ENCODE measurements at regions not wholly inside any gene's neighbourhood (a gene's known extent, or its start where the extent isn't known, plus 50 kb on each side); places are given as distances from the start of the nearest gene placed in this dataset.
"Not testable (repeated sequence)": the region's sequence is repeated elsewhere in the genome, so short reads cannot be mapped to it uniquely, and the experiment has no call there.

DNA sequence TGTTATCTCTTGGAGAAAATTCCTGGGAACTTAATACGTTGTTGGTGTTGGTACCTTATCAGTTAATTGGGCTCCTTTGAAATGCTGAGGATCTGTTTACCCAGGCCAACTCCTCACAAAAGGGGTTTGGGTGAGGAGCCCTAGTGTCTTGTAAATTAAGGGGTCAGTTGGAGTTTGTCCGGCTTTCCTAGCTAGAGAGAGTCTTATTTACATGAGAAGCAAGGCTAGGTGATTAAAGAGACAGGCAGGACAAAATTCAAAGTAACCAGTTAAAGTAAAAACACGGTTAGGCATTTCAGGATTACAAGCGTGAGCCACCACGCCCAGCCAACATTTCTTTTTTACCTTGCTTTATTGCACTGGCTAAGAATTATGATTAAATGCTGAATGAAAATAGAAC, 1178.9 kb upstream of the CRIM1 start:
- H3K36me3 Mint-ChIP-seq (ENCODE audit: low read depth); POLR2A ChIA-PET; H3K4me1 Mint-ChIP-seq (ENCODE audit: low read depth); H3K4me3 Mint-ChIP-seq; ATAC-seq; DNase-seq; H3K27ac Mint-ChIP-seq; H3K27me3 Mint-ChIP-seq (ENCODE audit: low read depth); H3K9me3 Mint-ChIP-seq (ENCODE audit: insufficient read depth); CTCF ChIA-PET: not testable (repeated sequence)

DNA sequence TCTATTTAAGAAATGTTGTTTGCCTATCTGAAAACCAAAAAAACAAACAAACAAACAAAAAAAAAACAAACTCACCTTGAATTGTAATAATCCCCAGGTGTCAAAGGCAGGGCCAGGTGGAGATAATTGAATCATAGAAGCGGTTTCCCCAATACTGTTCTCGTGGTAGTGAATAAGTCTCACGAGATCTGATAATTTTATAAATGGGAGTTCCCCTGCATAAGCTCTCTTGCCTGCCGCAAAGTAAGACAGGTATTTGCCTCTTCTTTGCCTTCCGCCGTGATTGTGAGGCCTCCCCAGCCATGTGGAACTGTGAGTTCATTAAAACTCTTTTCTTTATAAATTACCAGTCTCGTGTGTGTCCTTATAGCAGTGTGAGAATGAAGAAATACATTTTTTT, 1180.7 kb upstream of the CRIM1 start:
- Mint-ChIP-seq H3K4me3 (no peak overlapping the region), H3K27me3 (ENCODE audit: low read depth) (no peaks in the 10 kb centered on the region), H3K36me3 (ENCODE audit: low read depth) (no peaks in the 10 kb centered on the region), H3K9me3 (ENCODE audit: insufficient read depth) (peaks cover 4% of the 10 kb centered on the region), H3K27ac (no peak overlapping the region), H3K4me1 (ENCODE audit: low read depth) (no peaks in the 10 kb centered on the region)
- ChIA-PET CTCF (no interaction called here), POLR2A (no interaction called here)
- ATAC-seq (no peak), DNase-seq (no peak)

DNA sequence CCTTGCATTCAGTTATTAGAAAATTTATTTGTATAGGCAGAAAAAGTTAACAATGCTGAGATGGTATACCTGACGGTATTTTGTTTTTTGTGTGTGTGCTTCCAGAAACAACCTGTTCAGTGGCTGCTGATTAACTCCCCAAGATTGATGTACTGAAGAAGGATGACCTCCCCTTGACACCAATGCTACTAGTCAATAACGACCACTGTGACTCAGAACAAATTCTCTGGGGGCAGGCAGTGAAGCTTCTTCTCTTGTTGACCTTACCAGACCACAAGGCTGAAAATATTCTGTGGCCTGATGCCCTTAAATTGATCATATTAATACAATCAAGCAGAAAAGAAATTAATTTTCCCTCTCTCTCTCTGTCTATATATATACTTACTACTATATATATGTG, 1182.9 kb upstream of the CRIM1 start:
- H3K4me3 Mint-ChIP-seq = no peak overlapping the region
- H3K27me3 Mint-ChIP-seq (ENCODE audit: low read depth) = no peaks in the 10 kb centered on the region
- ATAC-seq (no peak), DNase-seq (no peak)
- ChIA-PET POLR2A (no interaction called here), CTCF (no interaction called here)
- H3K36me3 Mint-ChIP-seq (ENCODE audit: low read depth) = no peaks in the 10 kb centered on the region
- H3K27ac Mint-ChIP-seq = no peak overlapping the region
- no peaks in the 10 kb centered on the region for H3K4me1 Mint-ChIP-seq (ENCODE audit: low read depth)
- H3K9me3 Mint-ChIP-seq (ENCODE audit: insufficient read depth) = peaks cover 4% of the 10 kb centered on the region

DNA sequence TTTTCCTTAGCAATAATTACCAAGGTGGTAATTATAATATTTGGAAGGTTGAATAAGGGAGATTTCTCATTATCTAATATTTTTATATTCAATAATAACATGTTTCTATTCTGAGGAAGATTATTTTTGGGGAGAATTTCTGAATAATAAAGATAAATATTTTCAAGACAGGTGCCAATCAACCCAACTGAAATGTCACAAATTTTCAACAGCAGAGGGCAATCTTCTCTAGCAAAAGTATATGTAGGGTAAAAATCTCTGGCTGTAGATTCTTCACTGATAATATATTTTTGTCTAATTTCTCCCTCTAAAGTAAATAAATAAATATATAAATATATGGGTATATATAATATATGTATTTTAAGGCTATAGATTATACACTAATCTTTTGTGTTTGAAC, 1187.2 kb upstream of the CRIM1 start:
- Mint-ChIP-seq H3K4me3 (no peak overlapping the region), H3K4me1 (ENCODE audit: low read depth) (no peaks in the 10 kb centered on the region), H3K27ac (no peak overlapping the region), H3K36me3 (ENCODE audit: low read depth) (no peaks in the 10 kb centered on the region), H3K9me3 (ENCODE audit: insufficient read depth) (no peaks in the 10 kb centered on the region), H3K27me3 (ENCODE audit: low read depth) (no peaks in the 10 kb centered on the region)
- ChIA-PET POLR2A (no interaction called here), CTCF (no interaction called here)
- ATAC-seq (no peak), DNase-seq (no peak)

DNA sequence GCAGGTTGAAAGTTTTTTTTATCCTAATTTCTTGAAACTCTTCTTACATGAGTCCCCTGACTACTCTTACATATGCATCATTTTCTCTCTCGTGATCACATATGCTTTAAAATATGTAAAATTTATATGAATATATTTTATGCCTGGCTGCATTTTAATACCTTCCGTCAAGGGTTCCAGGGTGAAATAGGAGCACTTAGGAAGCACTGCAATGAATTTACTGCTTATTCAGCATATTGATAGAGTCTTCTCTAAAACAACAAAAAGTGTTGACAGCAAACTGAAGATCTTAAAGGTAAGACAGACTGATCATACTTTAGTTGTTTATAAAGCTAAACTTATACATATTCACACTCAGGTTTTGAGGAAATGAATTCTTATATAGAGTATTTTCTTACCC, 1191.6 kb upstream of the CRIM1 start:
- Mint-ChIP-seq H3K27me3 (ENCODE audit: low read depth) (no peaks in the 10 kb centered on the region), H3K4me3 (no peak overlapping the region), H3K9me3 (ENCODE audit: insufficient read depth) (no peaks in the 10 kb centered on the region), H3K36me3 (ENCODE audit: low read depth) (no peaks in the 10 kb centered on the region), H3K4me1 (ENCODE audit: low read depth) (no peaks in the 10 kb centered on the region), H3K27ac (no peak overlapping the region)
- DNase-seq = no peak
- ChIA-PET POLR2A (no interaction called here), CTCF (no interaction called here)
- ATAC-seq = no peak

DNA sequence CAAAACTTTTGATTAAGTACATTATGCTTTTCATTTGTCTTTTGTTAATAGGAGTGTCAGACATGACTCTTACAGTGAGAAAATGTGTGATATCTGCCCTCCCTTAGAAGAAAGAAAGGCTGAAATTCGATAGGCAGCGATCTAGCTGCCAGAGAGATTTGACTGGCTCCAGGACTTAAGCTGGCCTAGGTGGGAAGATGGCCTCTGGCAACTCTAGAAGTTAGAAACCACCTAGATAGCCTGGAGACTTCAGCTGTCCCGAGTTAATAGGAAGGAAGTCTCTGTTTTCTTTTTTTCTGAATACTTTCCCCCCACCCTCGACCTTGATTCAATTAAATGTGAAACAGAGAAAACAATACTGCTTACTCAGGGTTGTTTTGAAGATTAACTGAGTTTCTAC, 1194.7 kb upstream of the CRIM1 start:
- no peaks in the 10 kb centered on the region for H3K4me1 Mint-ChIP-seq (ENCODE audit: low read depth)
- no peak for ATAC-seq
- H3K27me3 Mint-ChIP-seq (ENCODE audit: low read depth) = no peaks in the 10 kb centered on the region
- peaks cover 4% of the 10 kb centered on the region for H3K9me3 Mint-ChIP-seq (ENCODE audit: insufficient read depth)
- ChIA-PET CTCF (no interaction called here), POLR2A (no interaction called here)
- no peak overlapping the region for H3K27ac Mint-ChIP-seq
- no peaks in the 10 kb centered on the region for H3K36me3 Mint-ChIP-seq (ENCODE audit: low read depth)
- DNase-seq = no peak
- H3K4me3 Mint-ChIP-seq = no peak overlapping the region

DNA sequence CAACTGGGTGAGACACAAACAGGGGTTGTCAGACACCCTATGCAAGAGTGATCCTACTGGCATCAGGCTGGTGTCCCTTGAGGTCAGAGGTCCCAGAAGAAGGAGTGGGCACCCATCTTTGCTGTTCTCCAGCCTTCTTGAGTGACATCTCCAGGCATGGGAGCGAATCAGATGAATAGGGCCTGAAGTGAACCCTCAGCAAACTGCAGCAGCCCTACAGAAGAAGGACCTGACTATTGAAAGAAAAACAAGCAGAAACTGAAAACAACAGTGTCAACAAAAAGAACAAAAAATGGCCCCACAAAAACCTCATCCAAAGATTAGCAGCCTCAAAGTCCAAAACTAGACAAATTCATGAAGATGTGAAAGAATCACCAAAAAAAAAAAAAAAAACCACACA, 1229.7 kb upstream of the CRIM1 start:
- CTCF ChIA-PET = no interaction called here
- ATAC-seq = no peak
- Mint-ChIP-seq H3K27ac (no peak overlapping the region), H3K4me3 (no peak overlapping the region), H3K27me3 (ENCODE audit: low read depth) (no peaks in the 10 kb centered on the region), H3K36me3 (ENCODE audit: low read depth) (no peaks in the 10 kb centered on the region), H3K4me1 (ENCODE audit: low read depth) (no peaks in the 10 kb centered on the region), H3K9me3 (ENCODE audit: insufficient read depth) (peaks cover 4% of the 10 kb centered on the region)
- DNase-seq = no peak
- POLR2A ChIA-PET = no interaction called here

DNA sequence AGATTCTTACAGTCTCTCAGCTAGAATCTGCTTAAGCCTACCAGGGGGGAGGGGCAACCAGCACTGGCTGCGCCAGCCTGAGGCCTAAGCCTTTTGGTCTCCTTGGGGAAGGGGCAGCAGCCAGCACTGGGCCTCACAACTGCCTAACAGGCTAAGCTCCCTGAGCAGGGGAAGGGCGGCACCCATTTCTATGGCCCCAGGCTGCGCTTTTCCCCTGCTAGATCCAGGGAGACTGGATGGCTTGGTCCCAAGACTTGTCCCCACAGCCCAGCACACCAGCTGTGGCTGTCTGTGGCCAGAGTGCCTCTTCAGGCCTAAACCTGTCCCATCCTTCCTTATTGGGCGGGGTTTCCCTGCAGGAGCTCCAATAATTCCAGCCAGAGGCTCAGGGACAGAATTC, 1230.3 kb upstream of the CRIM1 start:
- no peaks in the 10 kb centered on the region for H3K9me3 Mint-ChIP-seq (ENCODE audit: insufficient read depth)
- POLR2A ChIA-PET = no interaction called here

DNA sequence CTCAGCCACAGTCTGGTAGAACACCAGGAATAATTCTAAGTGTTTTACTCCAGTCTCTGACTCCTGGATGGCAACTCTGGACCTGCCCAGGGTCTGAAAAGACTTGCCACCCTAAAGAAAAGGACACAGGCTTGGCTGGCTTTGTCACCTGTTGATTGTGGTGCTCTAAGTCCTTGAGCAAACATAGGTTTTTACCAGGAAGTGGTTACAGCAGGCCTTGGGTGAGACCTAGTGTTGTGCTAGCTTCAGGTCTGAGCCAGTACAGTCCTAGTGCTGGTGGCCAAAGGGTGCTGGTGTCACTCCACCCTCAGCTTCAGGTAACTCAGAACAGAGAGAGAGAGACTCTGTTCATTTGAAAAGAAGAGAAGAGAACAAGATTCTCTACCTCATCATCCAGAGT, 1239.4 kb upstream of the CRIM1 start:
- ChIA-PET CTCF (no interaction called here), POLR2A (no interaction called here)
- Mint-ChIP-seq H3K27ac (no peak overlapping the region), H3K27me3 (ENCODE audit: low read depth) (no peaks in the 10 kb centered on the region), H3K36me3 (ENCODE audit: low read depth) (no peaks in the 10 kb centered on the region), H3K9me3 (ENCODE audit: insufficient read depth) (peaks cover 9% of the 10 kb centered on the region), H3K4me3 (no peak overlapping the region), H3K4me1 (ENCODE audit: low read depth) (no peaks in the 10 kb centered on the region)
- ATAC-seq = no peak
- no peak for DNase-seq

More for the DNA sequence above, 1230.3 kb upstream of the CRIM1 start:
- no peaks in the 10 kb centered on the region for H3K27me3 Mint-ChIP-seq (ENCODE audit: low read depth)
- H3K36me3 Mint-ChIP-seq (ENCODE audit: low read depth) = no peaks in the 10 kb centered on the region
- ATAC-seq (no peak), DNase-seq (no peak)
- no peaks in the 10 kb centered on the region for H3K4me1 Mint-ChIP-seq (ENCODE audit: low read depth)
- no peak overlapping the region for H3K4me3 Mint-ChIP-seq
- CTCF ChIA-PET = no interaction called here
- no peak overlapping the region for H3K27ac Mint-ChIP-seq

DNA sequence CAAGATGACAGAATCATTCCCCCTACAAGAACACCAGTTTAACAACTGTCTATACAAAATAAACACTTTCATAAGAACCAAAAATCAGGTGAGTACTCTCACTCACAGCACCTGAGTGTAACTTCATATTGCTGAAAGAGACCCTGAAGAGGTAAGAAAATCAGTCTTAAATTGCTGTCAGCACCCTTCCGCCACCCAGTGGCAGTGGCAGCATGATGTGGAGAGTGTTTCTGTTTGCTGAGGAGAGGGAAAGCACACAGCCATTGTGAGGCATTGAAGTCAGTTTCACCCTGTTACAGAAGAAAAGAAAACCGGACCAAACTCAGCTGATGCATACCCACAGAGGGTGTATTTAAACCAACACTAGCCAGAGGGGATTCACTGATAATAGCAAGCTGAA, 1240.8 kb upstream of the CRIM1 start:
- Mint-ChIP-seq H3K4me1 (ENCODE audit: low read depth) (no peaks in the 10 kb centered on the region), H3K36me3 (ENCODE audit: low read depth) (no peaks in the 10 kb centered on the region), H3K4me3 (no peak overlapping the region), H3K27me3 (ENCODE audit: low read depth) (no peaks in the 10 kb centered on the region), H3K9me3 (ENCODE audit: insufficient read depth) (peaks cover 9% of the 10 kb centered on the region), H3K27ac (no peak overlapping the region)
- ChIA-PET CTCF (no interaction called here), POLR2A (no interaction called here)
- no peak for DNase-seq
- ATAC-seq = no peak

DNA sequence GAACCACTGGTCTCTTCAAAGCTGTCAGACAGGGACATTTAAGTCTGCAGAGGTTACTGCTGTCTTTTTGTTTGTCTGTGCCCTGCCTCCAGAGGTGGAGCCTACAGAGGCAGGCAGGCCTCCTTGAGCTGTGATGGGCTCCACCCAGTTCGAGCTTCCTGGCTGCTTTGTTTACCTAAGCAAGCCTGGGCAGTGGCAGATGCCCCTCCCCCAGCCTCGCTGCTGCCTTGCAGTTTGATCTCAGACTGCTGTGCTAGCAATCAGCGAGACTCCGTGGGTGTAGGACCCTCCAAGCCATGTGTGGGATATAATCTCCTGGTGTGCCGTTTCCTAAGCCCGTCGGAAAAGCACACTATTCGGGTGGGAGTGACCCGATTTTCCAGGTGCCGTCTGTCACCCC, 1243.2 kb upstream of the CRIM1 start:
- H3K36me3 Mint-ChIP-seq (ENCODE audit: low read depth); ATAC-seq; H3K27me3 Mint-ChIP-seq (ENCODE audit: low read depth); CTCF ChIA-PET; POLR2A ChIA-PET; H3K9me3 Mint-ChIP-seq (ENCODE audit: insufficient read depth); H3K27ac Mint-ChIP-seq; DNase-seq; H3K4me1 Mint-ChIP-seq (ENCODE audit: low read depth); H3K4me3 Mint-ChIP-seq: not testable (repeated sequence)

DNA sequence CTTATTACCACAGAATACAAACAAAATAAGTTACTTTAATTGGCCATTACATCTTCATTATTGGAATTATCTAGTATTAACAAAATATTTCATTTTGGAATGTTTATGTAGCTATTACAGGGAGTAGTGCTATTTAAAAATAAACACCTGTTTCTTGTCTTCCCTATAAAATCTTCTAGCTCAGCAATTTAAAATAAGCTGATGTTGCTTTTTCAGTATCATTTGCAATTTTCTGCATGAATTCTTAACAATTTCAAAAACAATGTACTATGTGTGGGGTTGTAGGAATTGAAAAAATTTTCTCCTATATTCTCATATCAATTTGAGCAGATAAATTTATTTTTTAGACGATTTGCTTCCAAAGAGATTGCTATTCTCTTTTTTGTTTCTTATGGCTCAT, 1251.3 kb upstream of the CRIM1 start:
- Mint-ChIP-seq H3K27me3 (ENCODE audit: low read depth) (no peaks in the 10 kb centered on the region), H3K4me3 (no peak overlapping the region), H3K36me3 (ENCODE audit: low read depth) (no peaks in the 10 kb centered on the region), H3K9me3 (ENCODE audit: insufficient read depth) (peaks cover 8% of the 10 kb centered on the region), H3K27ac (no peak overlapping the region), H3K4me1 (ENCODE audit: low read depth) (no peaks in the 10 kb centered on the region)
- POLR2A ChIA-PET = no interaction called here
- DNase-seq (no peak), ATAC-seq (no peak)
- CTCF ChIA-PET = no interaction called here

DNA sequence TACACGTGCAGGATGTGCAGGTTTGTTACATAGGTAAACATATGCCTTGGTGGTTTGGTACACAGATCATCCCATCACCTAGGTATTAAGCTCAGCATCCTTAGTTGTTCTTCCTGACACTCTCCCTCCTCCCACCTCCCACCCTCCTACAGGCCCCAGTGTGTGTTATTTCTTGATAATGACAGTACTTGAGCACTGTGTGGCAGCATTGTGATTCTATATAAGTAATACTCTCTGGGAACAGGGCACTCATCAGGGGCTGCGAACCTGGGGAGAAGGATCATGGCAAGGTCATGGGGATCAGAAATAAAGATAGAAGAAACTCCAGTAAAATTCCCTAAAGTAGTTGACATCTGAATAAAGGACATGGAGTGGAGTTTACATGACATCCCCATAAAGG, 1256.2 kb upstream of the CRIM1 start:
- H3K9me3 Mint-ChIP-seq (ENCODE audit: insufficient read depth) = peaks cover 11% of the 10 kb centered on the region
- ATAC-seq = no peak
- no peak overlapping the region for H3K4me3 Mint-ChIP-seq
- no peaks in the 10 kb centered on the region for H3K27me3 Mint-ChIP-seq (ENCODE audit: low read depth)
- ChIA-PET CTCF (no interaction called here), POLR2A (no interaction called here)
- no peaks in the 10 kb centered on the region for H3K4me1 Mint-ChIP-seq (ENCODE audit: low read depth)
- no peaks in the 10 kb centered on the region for H3K36me3 Mint-ChIP-seq (ENCODE audit: low read depth)
- no peak overlapping the region for H3K27ac Mint-ChIP-seq
- no peak for DNase-seq

DNA sequence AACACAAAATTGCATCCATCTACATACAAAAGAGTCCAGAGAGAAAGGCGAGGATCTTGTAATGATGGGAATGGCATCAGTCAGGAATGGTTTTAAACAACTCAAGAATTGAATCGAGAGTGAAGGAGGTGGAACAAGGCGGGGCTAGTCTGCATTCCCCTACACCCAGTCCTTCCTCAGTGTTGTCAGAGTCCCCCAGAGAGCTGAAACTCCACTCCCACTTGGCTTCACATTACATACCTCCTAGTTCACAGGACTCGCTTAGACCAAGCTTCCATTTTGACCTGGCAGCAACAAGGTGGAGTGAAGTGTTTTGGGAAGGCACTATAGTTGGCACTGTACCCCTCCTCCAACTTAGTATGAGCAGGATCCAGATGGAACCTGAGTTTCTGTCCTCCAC, 1273.5 kb upstream of the CRIM1 start:
- no peak for DNase-seq
- ChIA-PET CTCF (no interaction called here), POLR2A (no interaction called here)
- no peak overlapping the region for H3K4me3 Mint-ChIP-seq
- no peaks in the 10 kb centered on the region for H3K27me3 Mint-ChIP-seq (ENCODE audit: low read depth)
- peaks cover 12% of the 10 kb centered on the region for H3K9me3 Mint-ChIP-seq (ENCODE audit: insufficient read depth)
- H3K36me3 Mint-ChIP-seq (ENCODE audit: low read depth) = no peaks in the 10 kb centered on the region
- ATAC-seq = no peak
- no peak overlapping the region for H3K27ac Mint-ChIP-seq
- no peaks in the 10 kb centered on the region for H3K4me1 Mint-ChIP-seq (ENCODE audit: low read depth)

All from activated CD8-positive, alpha-beta T cell treated with anti-CD3 and anti-CD28 coated beads, Interleukin-2, amount 10 ng/mL, durations not matched to agents 7 days and 5 days (primary cell).